ENCODE measurements at regions not wholly inside any gene's neighbourhood (a gene's known extent, or its start where the extent isn't known, plus 50 kb on each side); places are given as distances from the start of the nearest gene placed in this dataset.

DNA sequence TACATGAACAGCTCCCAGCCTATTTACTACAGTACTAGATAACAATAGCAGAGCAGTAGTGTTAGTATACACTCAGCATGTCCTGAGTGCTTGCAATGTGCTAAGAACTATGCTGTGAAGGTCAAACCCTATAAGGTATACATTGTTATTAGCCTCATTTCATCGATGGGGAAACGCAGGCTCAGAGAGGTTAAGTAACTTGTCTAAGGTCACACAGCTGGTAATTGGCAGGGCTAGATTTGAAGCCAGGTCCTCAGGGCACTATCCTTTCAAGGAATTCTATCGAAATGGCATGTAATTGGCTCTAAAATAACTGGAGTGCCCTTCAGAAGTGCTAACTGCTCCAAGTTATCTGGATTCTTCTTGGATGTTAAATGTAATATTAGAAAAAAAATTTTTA is 295.6 kb downstream of the ZNF536 start:
- WGBS, 2 donors, result 54 to 67% methylated on average over 3 of the region's 3 CpGs
- intact Hi-C loops (cut with DNase I), result no loop called here
- TF ChIP-seq, protein P1, sequence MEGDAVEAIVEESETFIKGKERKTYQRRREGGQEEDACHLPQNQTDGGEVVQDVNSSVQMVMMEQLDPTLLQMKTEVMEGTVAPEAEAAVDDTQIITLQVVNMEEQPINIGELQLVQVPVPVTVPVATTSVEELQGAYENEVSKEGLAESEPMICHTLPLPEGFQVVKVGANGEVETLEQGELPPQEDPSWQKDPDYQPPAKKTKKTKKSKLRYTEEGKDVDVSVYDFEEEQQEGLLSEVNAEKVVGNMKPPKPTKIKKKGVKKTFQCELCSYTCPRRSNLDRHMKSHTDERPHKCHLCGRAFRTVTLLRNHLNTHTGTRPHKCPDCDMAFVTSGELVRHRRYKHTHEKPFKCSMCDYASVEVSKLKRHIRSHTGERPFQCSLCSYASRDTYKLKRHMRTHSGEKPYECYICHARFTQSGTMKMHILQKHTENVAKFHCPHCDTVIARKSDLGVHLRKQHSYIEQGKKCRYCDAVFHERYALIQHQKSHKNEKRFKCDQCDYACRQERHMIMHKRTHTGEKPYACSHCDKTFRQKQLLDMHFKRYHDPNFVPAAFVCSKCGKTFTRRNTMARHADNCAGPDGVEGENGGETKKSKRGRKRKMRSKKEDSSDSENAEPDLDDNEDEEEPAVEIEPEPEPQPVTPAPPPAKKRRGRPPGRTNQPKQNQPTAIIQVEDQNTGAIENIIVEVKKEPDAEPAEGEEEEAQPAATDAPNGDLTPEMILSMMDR (IDR thresholded peaks at IDR 0.05), result no peak
- no peak for TF ChIP-seq POLR2A (IDR thresholded peaks at IDR 0.05)

DNA sequence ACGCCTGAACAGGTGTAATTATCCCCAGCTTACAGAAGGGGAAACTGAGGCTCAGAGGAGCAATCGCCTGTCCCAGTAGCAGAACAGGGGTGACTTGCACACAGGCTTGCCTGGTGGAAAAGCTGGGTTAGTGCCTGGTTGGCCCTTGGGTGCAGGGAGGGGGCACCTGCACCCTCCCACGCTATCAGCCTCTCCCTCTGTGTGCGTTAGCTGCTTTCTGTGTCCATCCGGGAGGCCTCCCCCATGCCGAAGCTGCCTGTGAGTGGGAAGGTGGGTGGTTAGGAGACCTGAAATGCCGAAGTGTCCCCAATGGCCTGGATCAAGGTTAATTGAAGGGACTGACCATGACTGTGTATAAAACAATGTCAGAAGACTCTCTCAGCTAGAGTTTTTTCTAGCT is 295.0 kb downstream of the ZNF536 start:
- WGBS, 2 donors, result 55 to 77% methylated on average over 7 of the region's 7 CpGs
- no peak overlapping the region for H3K4me3 ChIP-seq
- no peaks in the 10 kb centered on the region for H3K27me3 ChIP-seq
- DNase-seq (no peak), ATAC-seq (no peak)
- H3K27ac ChIP-seq, result peak overlapping the region in 1 of 4 donors; percentile 1
- TF ChIP-seq, protein P1 (IDR thresholded peaks at IDR 0.05), result no peak
- no peak for TF ChIP-seq POLR2A (IDR thresholded peaks at IDR 0.05)
- H3K36me3 ChIP-seq (replicated peaks in 1 of 2; ENCODE audit: insufficient read depth in 1 of 2, low read depth in 2 of 2), result no peaks in the 10 kb centered on the region
- no peaks in the 10 kb centered on the region for H3K9me3 ChIP-seq
- H3K4me1 ChIP-seq, result peaks cover 55% of the 10 kb centered on the region
- intact Hi-C loops (cut with DNase I), result no loop called here

More for the DNA sequence above, 295.6 kb downstream of the ZNF536 start:
- Histone ChIP-seq H3K36me3 (replicated peaks in 1 of 2; ENCODE audit: insufficient read depth in 1 of 2, low read depth in 2 of 2) (no peaks in the 10 kb centered on the region), H3K9me3 (no peaks in the 10 kb centered on the region), H3K4me1 (peaks cover 51% of the 10 kb centered on the region), H3K27me3 (no peaks in the 10 kb centered on the region), H3K27ac (no peak overlapping the region), H3K4me3 (no peak overlapping the region)
- no peak for DNase-seq
- no peak for ATAC-seq

DNA sequence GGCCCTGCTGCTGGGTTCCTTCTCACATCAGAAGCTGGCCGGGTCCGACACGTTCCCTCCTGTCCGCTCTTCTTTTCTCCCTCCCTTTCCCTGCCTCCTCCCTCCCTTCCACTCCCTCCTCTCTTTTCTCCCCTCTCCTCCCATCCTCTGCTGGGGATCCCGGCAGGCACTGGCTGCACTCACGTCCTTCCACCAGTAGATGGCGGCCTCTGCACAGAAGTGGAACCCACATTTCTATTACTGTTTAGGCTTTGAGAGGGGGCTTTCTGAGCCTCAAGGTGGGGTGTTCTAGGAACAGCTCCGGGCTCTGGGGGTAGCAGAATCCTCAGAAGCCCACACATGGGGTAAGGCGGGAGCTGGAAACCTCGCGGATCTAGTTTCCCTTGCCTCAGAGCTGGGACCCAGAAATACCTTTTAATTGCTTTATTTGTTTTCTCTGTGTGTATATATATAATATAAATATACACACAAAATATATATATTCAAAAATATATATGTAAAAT is 294.2 kb downstream of the ZNF536 start:
- H3K27ac ChIP-seq, result peak overlapping the region in 2 of 4 donors; percentile 28 to 36
- no peak for ATAC-seq
- intact Hi-C loops (cut with DNase I), result no loop called here
- H3K36me3 ChIP-seq (replicated peaks in 1 of 2; ENCODE audit: insufficient read depth in 1 of 2, low read depth in 2 of 2), result no peaks in the 10 kb centered on the region
- TF ChIP-seq, protein P1 (IDR thresholded peaks at IDR 0.05), result peak; percentile 67 to 96 (median 90)
- no peak for TF ChIP-seq POLR2A (IDR thresholded peaks at IDR 0.05)
- H3K4me3 ChIP-seq, result no peak overlapping the region
- peak; percentile 56 to 73 (median 70) for DNase-seq
- H3K4me1 ChIP-seq, result peaks cover 62% of the 10 kb centered on the region
- 1 to 3% methylated on average over 11 of the region's 11 CpGs for WGBS, 2 donors
- no peaks in the 10 kb centered on the region for H3K9me3 ChIP-seq
- H3K27me3 ChIP-seq, result no peaks in the 10 kb centered on the region

DNA sequence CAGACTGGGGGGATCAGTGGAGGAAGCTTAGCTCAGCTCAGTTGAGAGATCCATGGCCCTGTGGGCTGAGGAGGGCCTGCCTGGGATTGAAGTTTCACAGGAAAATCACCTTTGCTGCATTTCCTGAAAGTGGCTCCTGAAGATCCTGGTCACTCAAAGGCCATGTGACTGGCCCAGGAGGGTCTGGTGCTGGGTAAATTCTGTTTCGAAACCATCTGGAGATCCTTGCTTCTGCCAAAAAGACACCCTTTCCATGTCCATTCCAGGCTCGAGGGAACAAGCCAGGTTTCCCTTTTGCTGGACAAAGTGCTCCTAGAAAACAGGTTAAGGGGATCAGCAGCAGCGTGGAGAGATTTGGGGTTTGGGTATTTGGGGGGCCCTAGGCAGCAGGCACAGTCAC is 293.3 kb downstream of the ZNF536 start:
- H3K27me3 ChIP-seq, result no peaks in the 10 kb centered on the region
- intact Hi-C loops (cut with DNase I), result no loop called here
- TF ChIP-seq, protein P1 (IDR thresholded peaks at IDR 0.05), result peak in 1 of 7 experiments; percentile 7
- no peak for TF ChIP-seq POLR2A (IDR thresholded peaks at IDR 0.05)
- H3K9me3 ChIP-seq, result no peaks in the 10 kb centered on the region
- peaks cover 70% of the 10 kb centered on the region for H3K4me1 ChIP-seq
- WGBS, 2 donors, result 30 to 32% methylated on average over 3 of the region's 3 CpGs
- H3K4me3 ChIP-seq, result no peak overlapping the region
- peak overlapping the region; percentile 86 to 95 (median 88) for H3K27ac ChIP-seq
- no peaks in the 10 kb centered on the region for H3K36me3 ChIP-seq (replicated peaks in 1 of 2; ENCODE audit: insufficient read depth in 1 of 2, low read depth in 2 of 2)
- ATAC-seq, result peak; percentile 8
- DNase-seq, result peak; percentile 51 to 77 (median 72)

DNA sequence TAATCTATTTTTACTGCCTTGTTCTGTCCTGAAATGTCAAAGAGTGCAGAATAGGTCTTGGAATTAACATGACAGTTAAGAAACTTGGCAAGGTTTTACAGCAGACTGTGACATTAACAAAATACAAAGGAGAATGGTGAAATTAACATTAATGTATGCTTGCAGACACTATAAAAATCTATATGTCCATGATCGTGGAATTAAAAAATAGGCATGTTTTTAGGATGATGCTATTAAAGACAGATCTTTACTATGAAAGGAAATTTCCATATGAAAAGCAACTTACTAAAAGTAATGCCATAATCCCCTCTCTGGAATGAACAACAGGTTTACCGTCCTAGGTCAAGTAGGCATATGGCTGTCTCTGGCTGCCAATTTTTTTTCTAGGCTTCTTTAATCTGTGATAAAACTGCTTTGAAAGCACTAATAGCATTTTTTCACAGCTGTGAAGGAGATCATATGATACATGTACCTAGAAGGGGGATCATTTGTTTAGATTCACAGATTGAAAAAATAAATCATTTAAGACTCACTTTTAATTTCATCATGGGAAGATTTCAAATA is 291.5 kb downstream of the ZNF536 start:
- no peaks in the 10 kb centered on the region for H3K27me3 ChIP-seq
- H3K27ac ChIP-seq, result peak overlapping the region; percentile 86 to 95 (median 88)
- no peaks in the 10 kb centered on the region for H3K9me3 ChIP-seq
- ATAC-seq (no peak), DNase-seq (no peak)
- WGBS, 2 donors, result 19 to 31% methylated on average over 2 of the region's 2 CpGs
- H3K4me1 ChIP-seq, result peaks cover 63% of the 10 kb centered on the region
- TF ChIP-seq, protein P1 (IDR thresholded peaks at IDR 0.05), result peak in 1 of 7 experiments; percentile 14
- TF ChIP-seq POLR2A (IDR thresholded peaks at IDR 0.05), result no peak
- intact Hi-C loops (cut with DNase I), result no loop called here
- no peak overlapping the region for H3K4me3 ChIP-seq
- H3K36me3 ChIP-seq (replicated peaks in 1 of 2; ENCODE audit: insufficient read depth in 1 of 2, low read depth in 2 of 2), result no peaks in the 10 kb centered on the region

Measured in body of pancreas (tissue), 4 donors.